ENCODE measurements at regions not wholly inside any gene's neighbourhood (a gene's known extent, or its start where the extent isn't known, plus 50 kb on each side); places are given as distances from the start of the nearest gene placed in this dataset.
"Not testable (repeated sequence)": the region's sequence is repeated elsewhere in the genome, so short reads cannot be mapped to it uniquely, and the experiment has no call there.

DNA sequence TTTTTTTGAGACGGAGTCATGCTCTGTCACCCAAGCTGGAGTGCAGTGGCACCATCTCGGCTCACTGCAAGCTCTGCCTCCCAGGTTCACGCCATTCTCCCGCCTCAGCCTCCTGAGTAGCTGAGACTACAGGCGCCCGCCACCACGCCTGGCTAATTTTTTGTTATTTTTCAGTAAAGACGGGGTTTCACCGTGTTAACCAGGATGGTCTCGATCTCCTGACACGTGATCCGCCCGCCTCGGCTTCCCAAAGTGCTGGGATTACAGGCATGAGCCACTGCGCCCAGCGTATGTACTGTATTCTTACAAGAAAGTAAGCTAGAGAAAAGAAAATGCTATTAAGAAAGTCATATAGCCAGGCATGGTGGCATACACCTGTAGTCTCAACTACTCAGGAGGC, 84.8 kb upstream of the CMC1 start:
- not testable (repeated sequence) for DNase-seq

DNA sequence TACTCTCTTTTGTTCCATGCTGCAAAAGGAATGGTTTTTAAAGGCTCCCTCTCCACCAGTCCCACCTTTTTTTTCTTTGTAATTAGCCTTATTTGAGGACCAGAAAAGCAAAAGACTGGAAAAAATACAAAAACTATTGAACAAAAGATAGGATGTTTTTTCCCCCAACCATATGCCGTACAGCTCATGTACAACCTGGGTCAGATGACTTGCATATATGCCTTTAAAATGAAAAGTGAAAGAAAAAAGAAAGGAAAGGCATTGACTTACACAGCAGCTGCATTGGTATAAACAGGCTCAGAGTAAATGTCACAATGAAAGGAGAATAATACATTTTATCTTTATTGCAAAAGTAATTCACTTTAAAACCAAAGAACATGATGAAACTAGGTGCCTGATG, 69.5 kb upstream of the CMC1 start:
- no peak for DNase-seq

DNA sequence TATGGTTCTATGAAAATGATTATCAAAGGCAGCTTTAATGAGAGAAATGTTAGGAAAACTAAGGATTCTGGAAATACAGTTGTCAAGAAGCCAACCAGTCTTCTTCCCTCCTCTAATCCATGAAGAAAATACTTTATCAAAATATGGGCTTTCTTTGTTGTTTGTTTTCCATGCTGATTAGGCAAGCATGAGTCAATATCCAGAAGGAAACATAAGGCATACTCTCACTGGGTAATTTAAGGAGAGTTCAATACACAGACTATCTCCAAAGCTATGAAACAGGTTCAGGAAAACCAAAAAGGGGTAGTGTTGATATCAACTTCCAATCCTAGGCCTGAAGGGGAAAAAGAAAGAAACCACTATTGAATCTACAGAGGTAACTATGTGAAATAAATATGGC, 68.7 kb upstream of the CMC1 start:
- no peak for DNase-seq

DNA sequence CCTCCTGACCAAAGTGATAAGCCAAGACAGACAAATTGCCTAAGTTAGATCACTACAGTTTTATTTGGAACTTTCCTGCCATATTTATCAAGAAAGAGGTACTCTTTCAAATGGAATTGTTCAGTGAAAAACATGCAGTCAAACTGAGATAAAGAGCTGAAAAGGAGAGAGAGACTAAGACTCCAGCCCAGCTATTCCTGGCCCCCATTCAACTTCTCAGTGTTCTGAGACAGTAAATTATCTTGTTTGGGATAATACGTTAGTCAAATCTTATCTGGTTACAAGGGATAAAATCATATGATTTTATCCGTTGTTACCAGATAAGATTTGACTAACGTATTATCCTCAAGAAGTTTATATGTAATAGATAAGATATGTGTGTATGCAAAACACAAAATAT, 67.6 kb upstream of the CMC1 start:
- no peak for DNase-seq

DNA sequence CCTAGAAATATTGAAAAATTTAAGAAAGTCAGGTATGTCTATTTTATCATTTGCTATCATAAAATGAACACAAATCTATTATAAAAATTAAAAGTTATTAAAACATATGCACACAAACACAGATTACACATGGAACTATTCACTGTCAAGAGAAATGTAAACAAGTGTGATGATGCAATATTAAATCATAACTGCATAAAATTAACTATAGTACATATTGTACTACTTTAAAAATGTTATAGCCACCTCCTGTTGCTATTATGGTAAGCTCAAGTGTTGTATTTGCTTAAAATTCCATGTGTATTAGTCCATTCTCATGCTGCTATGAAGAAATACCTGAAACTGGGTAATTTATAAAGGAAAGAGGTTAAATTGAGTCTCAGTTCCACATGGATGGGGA, 54.7 kb upstream of the CMC1 start:
- no peak for DNase-seq

DNA sequence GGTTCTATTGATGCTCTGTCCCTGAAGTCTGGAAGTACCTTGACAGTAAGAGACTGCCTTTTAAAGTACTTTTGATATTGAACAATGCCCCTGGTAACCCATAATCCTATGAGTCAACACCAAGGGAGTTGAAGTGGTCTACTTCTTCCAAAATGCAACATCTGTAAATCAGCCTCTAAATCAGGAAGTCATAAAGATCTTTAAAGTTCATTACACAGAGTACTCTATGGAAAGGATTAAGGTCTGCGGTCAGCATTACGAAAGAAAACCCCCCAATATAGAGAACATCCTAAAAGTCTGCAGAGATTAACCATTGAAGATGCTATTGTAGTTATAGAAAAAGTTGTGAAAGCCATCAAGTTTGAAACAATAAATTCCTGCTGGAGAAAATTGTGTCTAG, 52.7 kb upstream of the CMC1 start:
- DNase-seq: no peak

DNA sequence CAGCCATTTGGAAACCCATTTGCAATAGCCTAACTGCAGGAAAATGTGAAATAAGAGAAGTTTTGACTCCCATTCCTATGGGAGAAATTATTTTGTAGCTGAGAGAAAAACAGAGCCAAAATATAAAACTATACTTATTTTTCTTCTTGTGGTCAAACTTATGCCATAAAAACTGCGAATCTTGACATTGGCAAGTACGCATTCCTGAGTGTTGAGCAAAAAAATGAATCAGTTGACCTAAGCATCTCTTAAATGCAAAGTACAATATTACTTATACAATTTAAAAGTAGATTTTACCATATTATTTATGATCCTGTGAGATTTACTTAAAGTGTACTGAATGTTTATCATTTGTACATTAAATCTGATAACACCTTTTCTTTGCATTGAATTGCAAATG, 50.1 kb upstream of the CMC1 start:
- DNase-seq: no peak

Data from NCI-H524 treated with DMSO at 0.1 percent for 48 hours (cell line).